ENCODE measurements at regions not wholly inside any gene's neighbourhood (a gene's known extent, or its start where the extent isn't known, plus 50 kb on each side); places are given as distances from the start of the nearest gene placed in this dataset.

DNA sequence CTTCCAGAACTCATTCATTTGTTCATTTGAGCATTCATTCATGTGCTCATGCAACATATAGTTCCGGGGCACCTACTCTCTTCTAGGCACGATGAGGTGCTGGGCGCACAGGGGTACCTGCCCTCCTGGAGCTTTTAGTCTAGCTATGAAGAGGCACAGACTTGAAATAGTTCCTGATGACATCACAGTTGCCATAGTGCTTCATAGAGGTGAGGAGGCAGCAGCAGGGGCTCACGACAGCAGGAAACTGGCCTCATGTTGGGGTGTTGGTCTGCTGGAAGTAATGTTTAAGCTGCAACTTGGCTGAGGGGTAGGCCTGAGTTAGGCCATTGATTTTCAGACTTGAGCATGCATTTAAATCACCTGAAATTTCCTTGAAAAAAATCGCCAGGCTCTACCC is 195.5 kb downstream of the PHETA1 start:
- no peak for DNase-seq

DNA sequence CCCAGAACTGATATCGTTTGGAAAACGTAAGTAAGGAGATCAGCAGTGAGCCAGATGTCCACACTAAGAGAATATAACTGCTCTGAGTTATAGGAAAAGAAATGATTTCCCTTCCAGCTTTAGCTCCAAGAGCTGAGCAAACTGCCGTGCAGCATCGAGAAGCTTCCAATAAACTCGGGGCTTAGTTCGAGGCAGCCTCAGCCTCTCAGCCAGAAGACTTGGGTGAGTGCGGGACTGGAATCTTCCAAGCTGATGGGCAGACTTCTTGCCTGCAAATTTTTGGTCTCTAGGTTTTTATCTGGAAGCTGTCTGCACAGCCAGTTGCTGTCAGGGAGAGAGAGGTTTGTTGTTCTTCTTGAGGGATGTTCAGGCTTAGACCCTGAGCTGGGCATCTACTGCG is 196.1 kb downstream of the PHETA1 start:
- no peak for DNase-seq

- DNase-seq = no peak
Measured at GRCh38 chr12:111171832-111172231, 197.1 kb downstream of the PHETA1 start.

- no peak for DNase-seq
Measured at GRCh38 chr12:111171345-111171744, 197.6 kb downstream of the PHETA1 start.

GRCh38 chr12:111170543-111170942 is 198.4 kb downstream of the PHETA1 start:
- DNase-seq = no peak

GRCh38 chr12:111169456-111169855 is 199.4 kb downstream of the PHETA1 start:
- DNase-seq = no peak

GRCh38 chr12:111169032-111169431 is 199.9 kb downstream of the PHETA1 start:
- no peak for DNase-seq

- DNase-seq = no peak
Measured at GRCh38 chr12:111168009-111168900, 200.6 kb downstream of the PHETA1 start.

- DNase-seq = peak; percentile 44
Measured at GRCh38 chr12:111166779-111167540, 201.9 kb downstream of the PHETA1 start.

GRCh38 chr12:111164833-111165525 is 203.9 kb downstream of the PHETA1 start:
- DNase-seq = no peak

DNA sequence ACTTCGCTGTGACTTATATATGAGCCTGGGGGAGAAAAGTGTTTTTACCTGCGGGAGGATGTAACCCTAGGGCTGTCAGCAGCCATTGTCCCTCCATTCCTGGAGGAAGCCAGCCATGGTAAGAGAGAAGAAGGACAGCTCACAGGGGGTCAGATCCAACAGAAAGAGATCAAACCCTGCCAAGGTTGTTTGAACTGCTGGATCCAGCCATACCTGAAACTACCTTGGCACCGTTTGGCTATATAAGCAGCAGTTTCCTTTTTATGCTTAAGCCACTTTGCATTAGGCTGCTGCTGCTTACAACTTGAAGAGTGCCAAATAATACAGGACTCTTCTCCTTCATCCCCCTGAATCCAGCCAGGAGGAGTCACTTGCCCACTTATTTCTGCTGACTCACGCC is 205.5 kb downstream of the PHETA1 start:
- no peak for DNase-seq

GRCh38 chr12:111161898-111162297 is 207.0 kb downstream of the PHETA1 start:
- no peak for DNase-seq

DNA sequence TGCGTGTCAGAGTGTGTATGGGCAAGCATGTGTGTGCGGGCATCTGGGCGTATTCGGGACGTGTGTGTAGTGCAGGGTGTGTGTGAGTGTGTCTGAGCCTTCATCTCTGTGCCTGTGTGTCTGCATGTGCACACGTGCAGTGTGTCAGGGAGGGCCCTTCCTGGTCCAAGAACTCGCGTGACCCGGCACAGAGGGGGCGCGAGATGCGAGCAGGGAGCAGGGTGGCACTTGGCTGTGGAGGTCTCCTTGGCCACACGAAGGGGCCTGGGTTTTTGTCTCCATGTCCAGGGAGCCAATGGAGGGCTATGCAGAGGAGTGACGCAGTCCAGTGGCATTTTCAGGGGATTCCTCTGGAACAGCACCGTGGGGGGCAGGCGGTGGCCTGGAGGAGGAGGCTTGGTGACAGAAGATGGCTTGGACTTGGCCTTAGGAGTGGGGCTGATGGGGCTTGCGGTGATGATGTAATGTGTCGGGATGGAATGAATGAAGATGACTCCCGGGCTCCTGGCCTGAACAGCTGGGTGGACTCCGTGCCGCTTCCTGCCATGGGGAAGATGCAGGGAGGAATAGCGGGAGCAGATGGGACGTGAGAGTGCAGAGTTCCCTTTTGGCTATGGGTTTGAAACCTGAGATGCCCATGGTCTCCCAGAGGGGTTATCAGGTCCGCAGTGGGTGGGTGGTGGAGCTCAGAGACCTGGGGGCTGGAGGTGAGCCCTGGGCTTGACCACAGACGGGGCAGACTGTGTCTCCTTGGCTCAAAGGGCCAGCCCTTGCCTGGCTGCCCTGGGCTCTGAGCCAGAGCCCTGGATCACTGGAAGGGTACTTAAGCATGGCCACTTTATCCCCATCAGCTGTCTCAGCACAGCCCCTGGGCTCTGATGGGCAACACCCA is 208.3 kb downstream of the PHETA1 start:
- peak; percentile 67 for DNase-seq

DNA sequence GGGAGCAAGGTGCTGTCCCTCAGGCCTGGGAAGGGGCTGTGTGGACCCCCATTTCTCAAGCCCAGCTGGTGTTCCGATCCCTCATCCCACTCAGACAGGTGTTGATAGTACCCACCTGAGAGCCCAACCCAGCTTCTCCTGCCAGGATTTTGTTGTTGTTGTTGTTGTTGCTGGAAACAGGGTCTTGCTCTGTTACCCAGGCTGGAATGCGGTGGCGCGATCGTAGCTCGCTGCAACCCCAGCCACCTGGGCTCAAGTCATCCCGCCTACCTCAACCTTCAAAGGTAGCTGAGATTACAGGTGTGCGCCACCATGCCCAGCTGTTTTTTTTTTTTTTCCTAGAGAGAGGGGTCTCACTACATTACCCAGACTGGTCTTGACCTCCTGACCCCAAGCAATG is 209.9 kb downstream of the PHETA1 start:
- no peak for DNase-seq

- no peak for DNase-seq
Measured at GRCh38 chr12:111157486-111157885, 211.4 kb downstream of the PHETA1 start.

DNA sequence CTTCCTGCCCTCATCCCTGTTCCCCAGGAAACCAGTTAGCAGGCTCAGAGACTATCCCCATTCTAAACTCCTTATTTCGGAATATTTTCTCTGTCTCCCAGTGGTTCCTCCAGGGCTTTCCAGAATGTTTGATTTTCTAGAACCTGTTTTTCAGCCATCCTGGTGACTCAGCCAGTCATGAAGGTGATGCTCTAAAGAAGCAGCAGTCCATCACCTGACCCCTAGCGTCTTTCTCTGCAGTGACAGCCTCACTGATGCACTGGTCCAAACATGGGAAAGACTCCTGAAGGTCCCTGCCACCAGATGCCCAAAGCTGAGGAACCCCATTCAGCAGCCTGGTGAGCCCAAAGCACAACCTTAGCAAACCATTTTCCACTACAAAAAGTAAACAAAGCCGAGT is 212.6 kb downstream of the PHETA1 start:
- no peak for DNase-seq

DNA sequence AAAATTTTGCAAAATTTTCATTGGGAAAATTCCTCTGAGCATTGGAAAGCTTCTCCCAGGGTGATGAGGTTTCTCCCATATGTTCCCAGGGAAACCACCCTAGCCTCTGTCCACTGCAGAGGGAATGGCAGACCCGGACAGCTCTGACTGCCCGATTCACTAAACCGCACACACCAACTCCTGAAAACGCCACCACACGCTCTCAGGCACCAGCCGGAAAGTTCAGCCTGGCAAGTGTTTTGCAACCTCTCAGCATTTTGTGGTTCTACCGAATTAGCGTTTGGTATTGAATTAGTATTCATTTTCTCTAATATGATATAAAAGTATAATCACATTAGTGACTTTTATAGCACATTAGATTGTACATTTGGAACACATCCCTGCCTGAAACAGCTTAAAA is 213.4 kb downstream of the PHETA1 start:
- no peak for DNase-seq

DNA sequence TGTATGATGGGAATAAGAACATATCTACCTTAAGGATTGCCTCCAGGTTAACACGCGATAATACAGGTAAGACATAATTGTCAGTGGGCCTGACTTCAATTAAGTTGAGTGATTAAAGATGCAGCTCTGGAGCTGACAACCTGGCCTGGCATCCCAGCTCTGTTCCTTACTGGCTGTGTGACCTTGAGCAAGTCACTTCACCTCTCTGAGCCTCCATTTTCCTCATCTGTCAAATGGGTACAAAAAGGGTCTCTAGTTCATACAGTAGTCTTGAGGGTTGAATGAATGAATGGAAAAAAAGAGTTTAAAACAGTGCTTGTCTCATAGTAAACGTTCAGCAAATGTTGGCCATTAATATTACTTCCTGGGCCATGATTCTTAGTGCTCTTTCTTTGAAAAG is 213.9 kb downstream of the PHETA1 start:
- no peak for DNase-seq

- DNase-seq = no peak
Measured at GRCh38 chr12:111154147-111154834, 214.6 kb downstream of the PHETA1 start.

DNA sequence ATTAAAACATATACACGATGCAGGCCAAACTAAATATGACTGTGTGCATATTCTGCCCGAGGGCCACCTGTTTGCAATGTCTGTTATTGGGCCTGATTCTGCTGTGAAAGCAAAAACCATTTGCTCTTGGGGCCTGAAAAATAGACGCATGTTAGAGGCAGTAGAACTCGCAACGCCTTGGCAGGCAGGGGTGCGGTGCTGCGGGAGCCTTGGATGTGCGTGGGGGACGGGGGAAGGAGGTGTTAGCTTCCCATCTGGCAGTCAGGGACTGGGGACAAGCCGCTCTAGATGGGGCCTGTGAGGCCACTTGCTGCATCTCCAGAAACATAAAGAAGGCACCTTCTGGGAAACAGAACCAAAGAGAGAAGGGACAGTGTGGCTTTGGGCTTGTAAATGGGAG is 216.3 kb downstream of the PHETA1 start:
- no peak for DNase-seq

GRCh38 chr12:111150921-111151840 is 217.7 kb downstream of the PHETA1 start:
- no peak for DNase-seq

Data from NCI-H1694 (cell line).